GM19351 (cell line): ENCODE measurements at regions not wholly inside any gene's neighbourhood (a gene's known extent, or its start where the extent isn't known, plus 50 kb on each side); places are given as distances from the start of the nearest gene placed in this dataset.

Experiments used
- ATAC-seq: cut with Tn5 transposase; IDR thresholded peaks from one replicate; pipeline ENCODE4 v1.9.1; 2021; ENCODE audit warnings: mild to moderate bottlenecking, moderate library complexity; ENCODE audit not compliant: unreplicated experiment

GRCh38 chr4:108236264-108236663 is 67.5 kb upstream of the LEF1 start:
- ATAC-seq: no peak

GRCh38 chr4:108227923-108228322 is 59.2 kb upstream of the LEF1 start:
- no peak for ATAC-seq

GRCh38 chr4:108224611-108225053 is 55.9 kb upstream of the LEF1 start:
- no peak for ATAC-seq

GRCh38 chr4:108223313-108223712 is 54.6 kb upstream of the LEF1 start:
- ATAC-seq: no peak

- ATAC-seq: no peak
Measured at GRCh38 chr4:108219998-108220397, 51.3 kb upstream of the LEF1 start.
